HG02852 (cell line): ENCODE measurements at regions not wholly inside any gene's neighbourhood (a gene's known extent, or its start where the extent isn't known, plus 50 kb on each side); places are given as distances from the start of the nearest gene placed in this dataset.

Experiments
- ATAC-seq: cut with Tn5 transposase; IDR thresholded peaks from one replicate; pipeline ENCODE4 v1.9.1; 2021; ENCODE audit warnings: mild to moderate bottlenecking, moderate library complexity; ENCODE audit not compliant: unreplicated experiment

DNA sequence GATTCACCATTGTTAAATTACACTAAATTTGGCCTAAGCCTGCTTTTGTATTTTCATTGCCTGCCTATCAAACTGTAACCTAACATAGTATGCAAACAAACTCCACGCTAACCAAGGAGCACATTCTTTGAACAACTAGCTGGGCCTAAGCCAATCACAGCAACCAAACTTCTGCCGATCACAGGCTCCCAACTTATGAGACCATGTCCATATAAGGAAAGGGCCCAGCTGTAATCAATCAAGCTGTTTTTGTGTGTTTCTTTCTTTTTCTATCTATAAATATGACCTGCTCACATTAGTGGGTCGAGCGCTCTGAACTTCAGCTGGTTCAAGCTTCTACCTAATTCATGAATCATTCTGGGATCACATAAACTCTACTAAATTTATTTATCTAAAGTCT, 473.6 kb downstream of the SI start:
- no peak for ATAC-seq

- no peak for ATAC-seq
Observed at GRCh38 chr3:164577667-164578210, 500.6 kb downstream of the SI start.

GRCh38 chr3:164572436-164572835, 505.9 kb downstream of the SI start:
- no peak for ATAC-seq

DNA sequence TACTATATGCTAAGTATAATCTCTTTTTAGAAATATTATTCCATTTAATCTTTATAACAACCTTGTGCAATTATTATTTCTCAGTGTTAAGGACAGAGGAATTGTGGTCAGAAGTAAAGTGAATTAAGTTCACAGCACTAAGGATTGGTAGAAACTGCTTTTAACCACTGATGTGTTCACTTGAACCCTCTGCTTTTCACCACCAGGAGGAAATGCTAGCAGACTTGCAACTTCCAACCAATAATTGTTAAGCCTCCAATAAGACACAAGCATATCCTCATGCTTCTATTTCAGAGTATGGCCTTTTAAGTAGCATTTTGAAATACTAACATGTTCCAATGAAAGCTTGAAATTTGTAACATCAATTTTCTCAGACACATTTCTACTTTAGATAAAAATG, 527.4 kb downstream of the SI start:
- ATAC-seq = no peak

- no peak for ATAC-seq
Observed at GRCh38 chr3:164539215-164539614, 539.1 kb downstream of the SI start.

- no peak for ATAC-seq
Observed at GRCh38 chr3:164537485-164537884, 540.8 kb downstream of the SI start.

- ATAC-seq = no peak
Observed at GRCh38 chr3:164533275-164533674, 545.0 kb downstream of the SI start.

- no peak for ATAC-seq
Observed at GRCh38 chr3:164526250-164526649, 552.0 kb downstream of the SI start.

- no peak for ATAC-seq
Observed at GRCh38 chr3:164524201-164524600, 554.1 kb downstream of the SI start.

DNA sequence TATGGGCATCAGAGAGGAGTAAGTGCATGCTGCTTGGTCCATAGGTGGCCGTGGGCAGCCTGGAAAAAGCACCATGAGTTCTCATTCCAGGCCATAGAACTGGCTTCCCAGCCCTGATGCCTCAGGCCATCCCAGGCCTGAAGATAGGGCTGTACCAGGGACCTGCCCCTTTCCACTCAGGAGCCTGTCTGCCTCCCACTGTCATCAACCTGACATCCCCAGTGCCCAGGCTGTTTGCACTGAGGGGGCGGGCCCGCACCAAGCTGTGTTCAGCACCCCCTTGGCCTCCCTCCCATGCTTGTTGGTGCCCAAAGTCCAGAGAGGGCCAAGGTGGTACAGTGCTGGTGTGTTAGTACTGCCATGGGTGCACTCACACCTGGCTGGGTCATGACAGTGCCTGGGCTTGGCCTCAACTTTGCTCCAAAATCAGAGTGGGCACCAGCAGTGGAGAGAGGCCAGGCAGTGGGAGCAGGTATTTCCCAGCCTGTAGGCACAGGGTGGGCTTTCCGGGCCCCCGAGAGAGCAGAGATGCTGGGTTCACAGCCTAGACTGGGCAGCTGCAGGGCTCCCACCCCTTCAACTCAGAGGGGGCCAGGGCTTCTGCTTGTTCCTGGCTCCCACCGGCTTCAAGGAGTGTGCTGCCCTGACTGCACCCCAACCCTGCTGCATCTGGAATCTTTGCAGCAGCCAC, 556.1 kb downstream of the SI start:
- no peak for ATAC-seq

DNA sequence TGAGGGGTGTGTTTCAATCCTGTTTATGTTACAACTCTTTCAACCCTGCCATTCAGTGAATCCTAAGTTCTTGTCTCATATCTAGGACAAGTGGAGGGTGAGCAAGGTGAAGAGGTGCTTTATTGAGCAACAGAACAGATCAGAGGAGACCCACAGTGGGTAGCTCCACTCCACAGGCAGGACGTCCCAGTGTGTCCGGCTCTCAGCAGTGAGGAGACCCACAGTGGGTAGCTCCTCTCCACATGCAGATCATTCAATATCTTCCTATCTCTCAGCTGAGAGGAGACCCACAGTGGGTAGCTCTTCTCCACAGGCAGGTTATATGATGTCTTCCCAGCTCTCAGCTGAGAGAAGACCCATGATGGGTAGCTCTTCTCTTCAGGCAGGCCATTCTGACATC, 556.7 kb downstream of the SI start:
- ATAC-seq = no peak

DNA sequence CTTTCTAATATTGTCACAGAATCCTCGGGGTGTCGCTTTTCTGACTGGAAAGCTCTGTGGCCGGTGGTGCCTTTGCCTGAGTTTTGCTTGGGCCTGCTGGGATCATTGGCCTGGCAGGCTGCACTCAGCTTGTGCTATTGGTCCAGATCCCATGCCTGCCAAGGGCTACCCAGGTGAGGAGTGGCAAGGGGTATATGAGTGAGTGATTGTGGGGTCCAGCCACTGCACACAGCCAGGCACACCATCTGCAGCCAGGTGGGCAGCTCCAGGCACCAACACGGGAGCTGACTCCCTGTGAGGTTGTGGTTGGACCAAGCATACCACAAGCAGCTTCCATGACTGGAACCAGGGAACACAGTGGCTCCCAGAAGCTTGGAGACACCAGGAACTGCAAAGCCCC, 557.2 kb downstream of the SI start:
- no peak for ATAC-seq

DNA sequence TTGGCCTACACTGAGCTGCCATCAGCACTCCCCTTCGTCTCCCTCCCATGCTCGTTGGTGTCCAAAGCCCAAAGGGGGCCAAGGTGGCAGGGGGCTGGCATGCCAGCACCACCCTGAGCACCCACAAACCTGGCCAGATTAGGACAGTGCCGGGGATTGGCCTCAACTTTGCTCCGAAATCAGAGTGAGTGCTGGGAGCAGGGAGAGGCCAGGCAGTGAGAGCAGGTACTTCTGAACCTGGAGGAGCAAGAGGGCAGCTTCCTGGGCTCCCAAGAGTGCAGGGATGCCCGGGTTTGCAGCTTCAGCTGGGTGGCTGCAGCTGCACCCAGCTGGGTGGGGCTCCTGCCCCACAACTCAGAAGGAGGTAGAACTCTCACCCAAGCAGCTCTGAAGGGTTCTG, 563.0 kb downstream of the SI start:
- no peak for ATAC-seq

DNA sequence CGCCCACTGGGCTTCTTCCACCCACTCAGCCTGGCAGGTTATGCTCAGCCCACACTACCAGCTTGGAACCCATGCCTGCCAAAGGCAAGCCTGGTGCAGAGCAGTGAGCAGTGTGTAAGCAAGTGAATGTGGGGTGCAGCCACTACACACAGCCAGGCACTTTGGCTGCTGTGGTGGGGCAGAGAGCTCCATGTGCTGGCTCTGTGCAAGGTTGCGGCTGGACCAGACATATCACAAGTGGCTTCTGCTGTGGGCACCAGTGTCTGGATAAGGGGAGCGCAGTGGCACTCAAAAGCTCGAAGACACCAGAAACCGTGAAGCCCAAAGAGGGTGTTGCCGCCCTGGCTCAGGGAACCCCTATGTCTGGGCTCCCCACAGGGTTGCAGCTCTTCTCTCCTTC, 563.7 kb downstream of the SI start:
- no peak for ATAC-seq

- ATAC-seq = no peak
Observed at GRCh38 chr3:164507886-164508285, 570.4 kb downstream of the SI start.

GRCh38 chr3:164498917-164499316, 579.4 kb downstream of the SI start:
- ATAC-seq = no peak

- no peak for ATAC-seq
Observed at GRCh38 chr3:164488893-164489292, 589.4 kb downstream of the SI start.

GRCh38 chr3:164486150-164486549, 592.1 kb downstream of the SI start:
- ATAC-seq = no peak

GRCh38 chr3:164479978-164480377, 598.3 kb downstream of the SI start:
- no peak for ATAC-seq

DNA sequence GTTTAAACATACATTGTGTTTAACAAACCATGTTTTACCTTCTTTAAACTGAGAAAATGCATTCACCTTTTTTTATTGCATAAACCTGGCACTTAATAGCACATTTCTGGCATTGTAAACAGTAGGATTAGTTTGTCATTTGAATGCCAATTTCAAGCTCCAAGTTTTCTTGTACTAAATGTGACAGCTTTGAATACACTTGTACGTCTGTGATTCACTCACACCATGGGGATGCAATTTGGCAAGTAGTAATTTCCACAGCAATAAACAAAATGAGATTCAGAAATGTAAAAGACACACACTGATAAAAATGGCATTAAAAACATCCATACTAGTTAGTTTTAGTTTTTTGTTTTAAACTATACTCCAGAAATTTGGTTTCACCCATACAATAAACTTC, 598.9 kb downstream of the SI start:
- ATAC-seq = no peak

DNA sequence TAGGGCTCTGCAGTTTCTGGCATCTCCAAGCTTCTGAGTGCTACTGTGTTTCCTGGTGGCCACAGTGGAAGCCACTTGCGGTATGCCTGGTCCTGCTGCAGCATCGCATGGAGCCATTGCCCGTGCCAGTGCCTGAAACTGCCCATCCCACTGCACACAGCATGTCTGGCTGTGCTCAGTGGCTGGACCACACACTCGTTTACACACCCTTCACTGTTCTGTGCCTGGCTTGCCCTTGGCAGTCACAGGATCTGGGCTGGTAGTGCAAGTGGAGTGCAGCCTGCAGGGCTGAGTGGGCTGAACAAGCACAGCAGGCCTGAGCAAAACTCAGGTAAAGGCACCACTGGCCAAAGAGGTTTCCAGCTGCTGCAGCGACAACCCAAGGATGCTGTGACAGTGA, 600.0 kb downstream of the SI start:
- ATAC-seq = no peak

DNA sequence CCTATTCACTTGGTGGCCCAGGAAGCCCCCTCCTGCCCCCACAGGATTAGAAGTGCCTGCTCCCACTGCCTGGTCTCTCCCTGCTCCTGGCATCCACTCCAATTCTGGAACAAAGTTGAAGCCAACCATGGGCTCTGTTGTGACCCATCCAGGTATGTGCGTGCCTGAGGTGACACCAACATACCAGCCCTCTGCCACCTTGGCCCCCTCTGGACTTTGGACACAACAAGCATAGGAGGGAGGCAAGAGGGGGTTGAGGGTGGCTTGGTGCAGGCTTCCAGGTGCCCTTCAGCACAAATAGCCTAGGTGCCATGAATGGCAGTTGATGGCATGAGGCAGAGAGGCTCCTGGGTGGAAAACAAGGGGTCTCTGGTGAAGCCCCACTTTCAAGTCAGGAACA, 600.9 kb downstream of the SI start:
- no peak for ATAC-seq

GRCh38 chr3:164476631-164477030, 601.7 kb downstream of the SI start:
- ATAC-seq = no peak
